C4-2B (cell line): ENCODE measurements at regions not wholly inside any gene's neighbourhood (a gene's known extent, or its start where the extent isn't known, plus 50 kb on each side); places are given as distances from the start of the nearest gene placed in this dataset.

ENCODE experiments used
- ZFX ChIP-seq: fragments of 450-650 bp; IDR thresholded peaks from 2 replicates; pipeline ENCODE4 v1.6.1; 2017
- TF ChIP-seq, protein P1 (sequence below): fragments of 450-650 bp; conservative IDR thresholded peaks from 2 replicates; pipeline ENCODE4 v1.5.1; 2017; ENCODE audit warnings: mild to moderate bottlenecking

DNA sequence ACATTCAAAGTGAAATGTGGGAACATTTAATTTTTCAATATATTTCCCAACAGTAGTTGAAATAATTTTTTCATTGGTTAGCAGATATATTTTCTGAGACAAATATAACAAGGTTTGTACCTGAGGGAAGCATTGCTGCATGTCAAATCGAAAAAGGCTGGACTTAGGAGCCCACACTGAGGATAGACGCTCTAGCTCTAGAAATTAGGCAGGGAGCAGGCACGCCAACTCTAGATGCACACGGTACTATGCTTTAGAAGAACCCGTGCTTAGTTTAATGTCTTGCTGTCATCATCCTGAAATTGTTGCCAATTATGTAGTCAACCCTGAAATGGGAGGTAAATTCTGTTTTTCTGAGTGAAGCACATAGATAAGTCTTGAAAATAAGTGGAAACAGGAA lies 731.1 kb upstream of the ZNF804A start:
- TF ChIP-seq, protein P1, sequence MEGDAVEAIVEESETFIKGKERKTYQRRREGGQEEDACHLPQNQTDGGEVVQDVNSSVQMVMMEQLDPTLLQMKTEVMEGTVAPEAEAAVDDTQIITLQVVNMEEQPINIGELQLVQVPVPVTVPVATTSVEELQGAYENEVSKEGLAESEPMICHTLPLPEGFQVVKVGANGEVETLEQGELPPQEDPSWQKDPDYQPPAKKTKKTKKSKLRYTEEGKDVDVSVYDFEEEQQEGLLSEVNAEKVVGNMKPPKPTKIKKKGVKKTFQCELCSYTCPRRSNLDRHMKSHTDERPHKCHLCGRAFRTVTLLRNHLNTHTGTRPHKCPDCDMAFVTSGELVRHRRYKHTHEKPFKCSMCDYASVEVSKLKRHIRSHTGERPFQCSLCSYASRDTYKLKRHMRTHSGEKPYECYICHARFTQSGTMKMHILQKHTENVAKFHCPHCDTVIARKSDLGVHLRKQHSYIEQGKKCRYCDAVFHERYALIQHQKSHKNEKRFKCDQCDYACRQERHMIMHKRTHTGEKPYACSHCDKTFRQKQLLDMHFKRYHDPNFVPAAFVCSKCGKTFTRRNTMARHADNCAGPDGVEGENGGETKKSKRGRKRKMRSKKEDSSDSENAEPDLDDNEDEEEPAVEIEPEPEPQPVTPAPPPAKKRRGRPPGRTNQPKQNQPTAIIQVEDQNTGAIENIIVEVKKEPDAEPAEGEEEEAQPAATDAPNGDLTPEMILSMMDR, result no peak
- no peak for TF ChIP-seq ZFX
